Posterior vena cava (tissue), 2 donors: ENCODE measurements at regions not wholly inside any gene's neighbourhood (a gene's known extent, or its start where the extent isn't known, plus 50 kb on each side); places are given as distances from the start of the nearest gene placed in this dataset.

Experiments
- DNase-seq: peaks from one replicate; pipeline ENCODE4 v3.0.0-alpha.2; 2020; ENCODE audit warnings: low spot score
- intact Hi-C, 2 donors: fragments of 100-400 bp; cut with DNase I; formaldehyde crosslinking; loops; one replicate each; pipeline versions ENCODE4 v1.14.1 to v1.14.2; 2022 to 2023
- donor health status: DM: yes; HTN: yes; CAD: no.
- donor health status: DM: yes; HTN: yes; CAD: no.

DNA sequence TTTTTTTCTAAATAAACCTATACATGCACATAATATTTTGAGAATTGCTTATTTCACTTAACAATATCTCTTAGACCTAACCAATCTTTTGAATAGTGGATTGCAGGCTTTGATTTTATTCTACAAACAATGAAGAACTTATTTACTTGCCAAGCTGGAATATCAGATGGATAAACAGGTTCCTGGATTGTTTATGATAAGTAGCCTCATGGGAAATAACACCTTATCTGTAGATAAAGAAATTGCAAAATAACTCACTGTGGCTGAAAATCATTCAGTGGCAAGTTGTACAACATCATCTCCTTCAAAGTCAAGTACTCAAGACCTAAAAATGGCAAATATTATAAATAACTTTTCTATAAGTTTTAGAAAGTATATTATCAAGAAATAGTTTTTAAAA is 335.4 kb upstream of the ATP2B1 start:
- no peak for DNase-seq
- intact Hi-C loops, result no loop called here

GRCh38 chr12:90042920-90043641 is 334.4 kb upstream of the ATP2B1 start:
- intact Hi-C loops, result no loop called here
- DNase-seq, result no peak

DNA sequence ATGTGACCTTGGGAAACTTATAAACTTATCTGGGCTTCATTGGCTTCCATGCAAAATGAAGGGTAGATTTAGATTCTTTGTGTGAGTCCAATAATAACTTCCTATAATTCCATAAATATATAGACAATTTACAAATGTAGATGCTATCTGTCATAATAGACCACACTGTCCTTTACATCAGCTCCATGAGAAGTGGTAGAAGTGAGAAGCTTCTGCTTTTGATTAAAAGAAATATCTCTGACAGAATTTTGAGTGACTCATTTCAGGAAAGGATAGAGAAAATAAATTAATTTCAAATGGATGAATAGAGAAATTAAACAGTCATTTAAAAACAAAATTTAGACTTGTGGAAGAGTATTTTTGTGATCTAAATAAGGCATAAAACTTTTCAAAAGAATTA is 329.7 kb upstream of the ATP2B1 start:
- intact Hi-C loops, result loop anchor here in 1 of 2 donors (5.0 kb wide), 1 partner anchor 1539 kb away; no protein-coding TSS in a partner anchor
- no peak for DNase-seq

GRCh38 chr12:90037740-90038139 is 329.1 kb upstream of the ATP2B1 start:
- no peak for DNase-seq
- intact Hi-C loops, result loop anchor here in 1 of 2 donors (5.0 kb wide), 1 partner anchor 1540 kb away; no protein-coding TSS in a partner anchor

DNA sequence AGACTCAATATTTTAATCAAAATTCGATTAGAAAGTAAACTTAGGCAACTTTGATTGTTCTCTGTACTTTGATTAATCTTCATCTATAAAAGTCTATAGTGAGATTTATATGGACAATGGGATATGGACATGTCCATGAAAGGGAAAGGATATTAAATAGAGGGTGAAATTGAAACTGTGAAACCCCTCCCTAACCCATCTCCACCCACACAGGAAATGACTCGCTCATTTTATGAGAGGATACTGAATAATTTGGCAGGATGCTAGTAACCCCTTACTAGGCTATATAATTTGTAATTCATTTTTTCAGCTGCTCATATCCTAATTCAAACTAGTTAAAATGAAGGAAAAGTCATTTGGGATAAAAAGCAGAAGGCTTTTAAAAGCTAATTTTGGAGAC is 328.0 kb upstream of the ATP2B1 start:
- DNase-seq, result no peak
- intact Hi-C loops, result loop anchor here in 1 of 2 donors (5.0 kb wide), 1 partner anchor 1541 kb away; no protein-coding TSS in a partner anchor

GRCh38 chr12:90030726-90031125 is 322.1 kb upstream of the ATP2B1 start:
- no peak for DNase-seq
- intact Hi-C loops, result no loop called here

DNA sequence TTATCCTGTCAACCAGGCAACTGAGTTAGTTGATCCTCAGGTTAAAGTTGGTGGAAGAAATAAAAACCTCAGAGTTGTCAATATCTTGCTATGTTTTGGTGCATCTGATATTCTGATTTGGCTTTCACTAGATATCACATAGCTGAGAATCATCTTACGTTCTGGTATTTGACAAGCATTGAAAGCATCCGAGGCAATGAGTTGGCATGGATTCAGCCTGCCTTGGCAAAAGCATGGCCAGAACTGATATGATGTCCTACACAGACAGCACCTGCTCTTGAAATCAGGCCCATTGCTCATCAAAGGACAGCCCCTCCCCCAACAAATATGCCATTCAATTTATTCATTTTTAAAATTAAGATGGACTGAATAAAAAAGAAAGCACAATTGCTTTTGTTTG is 320.7 kb upstream of the ATP2B1 start:
- no peak for DNase-seq
- intact Hi-C loops, result no loop called here

- DNase-seq, result no peak
- intact Hi-C loops, result no loop called here
Measured at GRCh38 chr12:90028635-90029051, 320.0 kb upstream of the ATP2B1 start.

GRCh38 chr12:90027889-90028634 is 319.4 kb upstream of the ATP2B1 start:
- intact Hi-C loops, result no loop called here
- no peak for DNase-seq

GRCh38 chr12:90027041-90027440 is 318.4 kb upstream of the ATP2B1 start:
- intact Hi-C loops, result no loop called here

GRCh38 chr12:90026516-90026915 is 317.9 kb upstream of the ATP2B1 start:
- no peak for DNase-seq

More at GRCh38 chr12:90027041-90027440, 318.4 kb upstream of the ATP2B1 start:
- DNase-seq, result no peak

DNA sequence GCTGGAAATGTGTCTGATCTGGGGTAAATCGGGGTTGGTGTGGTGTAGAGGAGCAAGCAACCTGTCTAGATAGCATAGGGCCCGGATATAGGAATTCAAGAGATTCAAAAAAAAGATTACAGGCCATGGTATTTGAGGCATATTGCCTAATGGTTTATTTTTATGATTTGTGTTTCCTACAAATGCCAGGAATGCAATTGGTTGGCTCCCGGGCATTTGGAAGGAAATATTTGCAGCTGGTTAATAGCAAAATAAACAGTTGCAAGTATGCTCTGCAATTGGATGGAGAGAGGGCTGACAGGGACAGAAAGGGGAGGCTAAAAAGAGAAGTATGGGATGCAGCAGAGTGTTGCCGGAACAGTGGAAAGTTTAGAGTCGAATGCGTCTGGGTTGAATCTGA is 315.6 kb upstream of the ATP2B1 start:
- DNase-seq, result no peak
- intact Hi-C loops, result no loop called here

More at GRCh38 chr12:90026516-90026915, 317.9 kb upstream of the ATP2B1 start:
- intact Hi-C loops, result no loop called here

DNA sequence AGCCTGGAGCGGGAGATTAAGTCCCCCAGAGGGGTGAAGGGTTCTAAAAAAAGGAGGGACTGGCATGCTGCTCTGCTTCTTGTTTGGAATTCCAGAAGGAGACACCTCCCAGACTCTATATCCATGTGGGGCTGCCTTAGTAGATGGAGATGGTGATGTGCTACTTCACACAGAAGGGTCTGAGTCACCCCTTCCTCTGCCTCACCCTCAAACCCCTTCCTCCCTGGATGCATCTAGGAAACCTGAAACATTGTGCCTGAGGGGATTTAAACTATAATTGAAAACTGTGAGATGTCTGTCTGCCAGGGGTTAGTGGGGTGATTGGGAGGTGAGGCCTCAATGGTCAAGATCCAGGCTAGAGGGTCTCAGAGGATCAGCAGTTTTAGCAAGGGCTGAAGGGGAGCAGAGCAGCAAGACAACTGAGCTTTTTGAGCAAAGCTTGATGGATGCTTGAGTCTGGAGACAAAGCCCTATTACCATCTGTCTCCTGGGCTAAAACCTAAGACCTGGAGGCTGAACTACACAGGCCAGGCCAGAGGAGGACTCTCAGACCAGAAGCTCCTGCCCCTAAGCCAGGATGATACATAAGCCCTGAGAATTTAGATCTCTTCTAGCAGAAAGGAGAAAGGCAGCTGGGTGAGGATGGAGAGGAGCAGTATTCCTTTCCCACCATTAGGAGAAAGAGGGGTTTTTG is 314.7 kb upstream of the ATP2B1 start:
- intact Hi-C loops, result no loop called here
- DNase-seq, result no peak

- DNase-seq, result no peak
- intact Hi-C loops, result no loop called here
Measured at GRCh38 chr12:90021795-90022440, 313.3 kb upstream of the ATP2B1 start.

DNA sequence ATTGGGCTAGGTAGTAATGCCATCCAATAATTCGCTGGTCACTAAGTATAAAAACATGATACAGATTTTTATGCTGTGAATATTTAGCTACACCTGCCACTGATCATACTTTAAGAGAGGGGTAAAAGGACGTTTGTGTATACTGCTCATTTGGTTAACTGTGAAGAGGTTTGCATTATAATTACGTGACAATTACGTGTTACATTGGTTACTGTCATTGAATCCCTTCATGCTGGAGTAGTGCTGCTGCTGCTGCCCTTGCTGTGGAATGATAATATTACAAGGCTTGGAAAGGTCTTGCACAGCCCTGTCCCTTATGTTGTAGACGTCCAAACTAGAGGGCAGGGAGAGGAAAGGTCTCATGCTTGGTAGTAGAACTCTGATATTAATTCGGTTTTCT is 312.2 kb upstream of the ATP2B1 start:
- intact Hi-C loops, result no loop called here
- no peak for DNase-seq

- intact Hi-C loops, result no loop called here
- DNase-seq, result no peak
Measured at GRCh38 chr12:90020436-90020835, 311.8 kb upstream of the ATP2B1 start.

DNA sequence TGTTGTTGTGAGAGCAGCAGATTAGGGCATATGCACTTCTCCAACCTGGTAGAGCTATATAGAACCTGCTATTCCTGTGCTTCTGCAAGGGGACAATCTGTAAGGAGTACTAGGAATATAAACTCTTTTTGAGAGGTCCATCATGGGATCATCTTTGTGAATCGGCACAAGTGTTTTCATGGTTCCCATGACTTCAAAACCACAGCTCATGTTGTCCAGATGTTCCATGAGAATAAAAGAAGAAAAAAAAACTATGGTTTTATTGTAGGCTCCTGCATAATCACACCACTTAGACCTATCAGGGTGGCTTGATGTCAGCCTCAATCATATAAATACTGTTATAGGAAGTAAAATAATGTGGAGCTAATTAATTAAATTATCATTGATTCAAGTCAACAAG is 311.4 kb upstream of the ATP2B1 start:
- no peak for DNase-seq
- intact Hi-C loops, result no loop called here

DNA sequence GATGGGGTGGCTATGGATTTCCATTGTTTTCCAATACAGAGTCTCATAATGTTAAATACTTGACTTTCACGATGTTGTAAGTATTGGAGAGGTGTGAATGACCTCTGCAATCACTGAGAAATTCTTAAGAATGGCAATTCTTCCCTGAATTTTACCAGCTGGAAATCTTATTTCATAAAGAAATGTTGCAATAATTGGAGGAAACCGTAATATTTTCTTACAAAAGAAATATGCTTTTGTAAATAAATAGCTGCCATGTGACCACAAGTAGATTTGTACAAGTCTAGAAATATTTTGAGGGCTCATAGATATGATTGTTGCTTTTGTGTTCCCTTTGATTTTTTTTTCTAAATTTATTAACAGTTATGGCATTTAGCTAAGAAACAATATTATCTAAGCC is 308.7 kb upstream of the ATP2B1 start:
- DNase-seq, result no peak
- intact Hi-C loops, result no loop called here

DNA sequence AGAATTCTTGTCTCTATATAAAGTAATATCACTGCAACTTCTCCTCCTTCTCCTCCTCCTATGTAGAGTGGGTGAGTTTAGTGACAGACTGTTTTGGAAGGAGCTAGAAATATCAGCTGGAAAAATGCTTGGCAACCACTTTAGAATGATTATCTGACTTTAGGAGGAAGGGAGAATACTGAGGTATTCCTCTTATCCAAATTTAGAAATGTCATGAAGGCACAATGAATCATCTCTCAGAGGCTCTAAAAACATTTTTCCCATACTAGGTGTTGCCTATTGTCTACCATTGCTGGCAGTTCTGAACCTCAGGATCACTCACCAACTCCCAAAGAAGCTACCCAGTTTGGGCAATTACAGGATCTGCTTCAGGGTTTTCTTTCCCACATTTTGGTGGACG is 306.6 kb upstream of the ATP2B1 start:
- no peak for DNase-seq
- intact Hi-C loops, result no loop called here

DNA sequence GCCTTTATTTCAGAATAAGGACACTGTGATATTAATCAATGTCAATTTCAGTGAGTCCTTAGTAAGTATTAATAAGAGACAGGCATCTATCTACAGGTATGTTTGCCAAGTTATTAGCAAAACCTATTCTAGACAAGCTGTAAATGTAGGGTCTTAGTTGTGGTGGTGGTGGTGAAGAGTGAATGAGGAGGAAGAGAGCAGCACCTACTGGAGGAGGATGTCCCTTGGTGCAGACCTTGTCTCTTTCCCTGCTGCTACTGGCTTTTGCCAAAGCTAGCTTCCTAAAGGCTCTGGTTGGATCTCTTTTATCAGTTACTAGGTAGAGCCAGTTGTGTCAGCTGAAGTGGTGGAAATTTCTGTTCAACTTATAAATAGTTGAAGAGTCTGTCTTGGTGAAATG is 304.8 kb upstream of the ATP2B1 start:
- DNase-seq, result no peak
- intact Hi-C loops, result no loop called here
